ENCODE measurements at regions not wholly inside any gene's neighbourhood (a gene's known extent, or its start where the extent isn't known, plus 50 kb on each side); places are given as distances from the start of the nearest gene placed in this dataset.

GRCh38 chr5:168027007-168027406, 264.4 kb upstream of the WWC1 start:
- H3K36me3 Mint-ChIP-seq (ENCODE audit: insufficient read depth, unreplicated experiment) = no peaks in the 10 kb centered on the region
- DNase-seq (ENCODE audit: unreplicated experiment) = no peak
- POLR2A ChIA-PET = interaction anchor here (0.6 to 1.6 kb wide), 5 partner anchors 9 to 439 kb away, joined by 3 to 5 read pairs (median 3); no protein-coding TSS in a partner anchor
- intact Hi-C loops (cut with micrococcal nuclease) = no loop called here
- H3K9me3 Mint-ChIP-seq (ENCODE audit: unreplicated experiment) = no peaks in the 10 kb centered on the region
- CTCF ChIA-PET = interaction anchor here (0.6 to 2.7 kb wide), 11 partner anchors 10 to 458 kb away, joined by 3 to 14 read pairs (median 4); no protein-coding TSS in a partner anchor
- H3K27ac Mint-ChIP-seq (ENCODE audit: low read depth, unreplicated experiment) = no peak overlapping the region
- H3K4me3 Mint-ChIP-seq (ENCODE audit: unreplicated experiment) = no peak overlapping the region
- no TSS peak for BruUV-seq (replicated peaks)
- no peak for TF ChIP-seq CTCF (IDR thresholded peaks at IDR 0.05; ENCODE audit: unreplicated experiment)
- H3K4me1 Mint-ChIP-seq (ENCODE audit: insufficient read depth, unreplicated experiment) = no peaks in the 10 kb centered on the region
- H3K27me3 Mint-ChIP-seq (ENCODE audit: insufficient read depth, unreplicated experiment) = peaks cover 16% of the 10 kb centered on the region

GRCh38 chr5:168030912-168031311, 260.5 kb upstream of the WWC1 start:
- Mint-ChIP-seq H3K27me3 (ENCODE audit: insufficient read depth, unreplicated experiment) (peaks cover 16% of the 10 kb centered on the region), H3K4me1 (ENCODE audit: insufficient read depth, unreplicated experiment) (no peaks in the 10 kb centered on the region), H3K36me3 (ENCODE audit: insufficient read depth, unreplicated experiment) (no peaks in the 10 kb centered on the region), H3K27ac (ENCODE audit: low read depth, unreplicated experiment) (no peak overlapping the region), H3K9me3 (ENCODE audit: unreplicated experiment) (no peaks in the 10 kb centered on the region), H3K4me3 (ENCODE audit: unreplicated experiment) (no peak overlapping the region)
- TF ChIP-seq CTCF (IDR thresholded peaks at IDR 0.05; ENCODE audit: unreplicated experiment) = no peak
- DNase-seq (ENCODE audit: unreplicated experiment) = no peak
- intact Hi-C loops (cut with micrococcal nuclease) = no loop called here
- POLR2A ChIA-PET = no interaction called here
- BruUV-seq (replicated peaks) = no TSS peak
- CTCF ChIA-PET = interaction anchor here (0.7 to 2.9 kb wide), 6 partner anchors 10 to 465 kb away, joined by 3 to 13 read pairs (median 3); no protein-coding TSS in a partner anchor

GRCh38 chr5:168031614-168032013, 259.8 kb upstream of the WWC1 start:
- Mint-ChIP-seq H3K36me3 (ENCODE audit: insufficient read depth, unreplicated experiment) (no peaks in the 10 kb centered on the region), H3K27ac (ENCODE audit: low read depth, unreplicated experiment) (no peak overlapping the region), H3K27me3 (ENCODE audit: insufficient read depth, unreplicated experiment) (peaks cover 16% of the 10 kb centered on the region), H3K9me3 (ENCODE audit: unreplicated experiment) (no peaks in the 10 kb centered on the region), H3K4me1 (ENCODE audit: insufficient read depth, unreplicated experiment) (no peaks in the 10 kb centered on the region), H3K4me3 (ENCODE audit: unreplicated experiment) (no peak overlapping the region)
- POLR2A ChIA-PET = interaction anchor here (0.6 to 0.8 kb wide), 3 partner anchors 186 to 456 kb away, joined by 3 read pairs; no protein-coding TSS in a partner anchor
- TF ChIP-seq CTCF (IDR thresholded peaks at IDR 0.05; ENCODE audit: unreplicated experiment) = no peak
- no TSS peak for BruUV-seq (replicated peaks)
- CTCF ChIA-PET = interaction anchor here (0.5 to 6.3 kb wide), 6 partner anchors 13 to 465 kb away, joined by 3 to 56 read pairs (median 3); no protein-coding TSS in a partner anchor
- no peak for DNase-seq (ENCODE audit: unreplicated experiment)
- intact Hi-C loops (cut with micrococcal nuclease) = no loop called here

GRCh38 chr5:168039039-168039438, 252.4 kb upstream of the WWC1 start:
- CTCF ChIA-PET = interaction anchor here (0.6 to 2.1 kb wide), 4 partner anchors 8 to 456 kb away, joined by 3 to 9 read pairs (median 4); no protein-coding TSS in a partner anchor

More at GRCh38 chr5:168039039-168039438, 252.4 kb upstream of the WWC1 start:
- no peak for TF ChIP-seq CTCF (IDR thresholded peaks at IDR 0.05; ENCODE audit: unreplicated experiment)
- BruUV-seq (replicated peaks) = no TSS peak
- no peak overlapping the region for H3K4me3 Mint-ChIP-seq (ENCODE audit: unreplicated experiment)
- no peaks in the 10 kb centered on the region for H3K27me3 Mint-ChIP-seq (ENCODE audit: insufficient read depth, unreplicated experiment)
- H3K9me3 Mint-ChIP-seq (ENCODE audit: unreplicated experiment) = no peaks in the 10 kb centered on the region
- intact Hi-C loops (cut with micrococcal nuclease) = no loop called here
- POLR2A ChIA-PET = interaction anchor here (0.8 kb wide), 1 partner anchor 15 kb away, joined by 3 read pairs; no protein-coding TSS in a partner anchor
- H3K4me1 Mint-ChIP-seq (ENCODE audit: insufficient read depth, unreplicated experiment) = no peaks in the 10 kb centered on the region
- H3K27ac Mint-ChIP-seq (ENCODE audit: low read depth, unreplicated experiment) = no peak overlapping the region
- no peak for DNase-seq (ENCODE audit: unreplicated experiment)
- no peaks in the 10 kb centered on the region for H3K36me3 Mint-ChIP-seq (ENCODE audit: insufficient read depth, unreplicated experiment)

Data from MCF 10A (cell line).